ENCODE measurements at regions not wholly inside any gene's neighbourhood (a gene's known extent, or its start where the extent isn't known, plus 50 kb on each side); places are given as distances from the start of the nearest gene placed in this dataset.

GRCh38 chr9:8252445-8252844 lies 452.9 kb upstream of the DMAC1 start:
- POLR2A ChIA-PET = no interaction called here
- DNase-seq = no peak
- Mint-ChIP-seq H3K36me3 (ENCODE audit: insufficient read depth, unreplicated experiment) (no peaks in the 10 kb centered on the region), H3K27ac (ENCODE audit: unreplicated experiment) (no peak overlapping the region), H3K9me3 (ENCODE audit: unreplicated experiment) (peaks cover 10% of the 10 kb centered on the region), H3K4me3 (ENCODE audit: unreplicated experiment) (no peak overlapping the region), H3K4me1 (ENCODE audit: low read depth, unreplicated experiment) (no peaks in the 10 kb centered on the region), H3K27me3 (ENCODE audit: insufficient read depth, unreplicated experiment) (no peaks in the 10 kb centered on the region)
- CTCF ChIA-PET = no interaction called here
- Histone ChIP-seq H3K4me1 (no peaks in the 10 kb centered on the region), H3K4me3 (ENCODE audit: low read depth, low read length) (no peak overlapping the region), H3K9me3 (0 out of 2 replicates have a peak, but pooled peaks cover 3% of the 10 kb centered on the region), H3K27me3 (replicated peaks; ENCODE audit: control insufficient read depth, insufficient read depth, low read length) (no peaks in the 10 kb centered on the region), H3K36me3 (ENCODE audit: control insufficient read depth, insufficient read depth, low read length) (no peaks in the 10 kb centered on the region)
- no TSS peak for BruUV-seq (replicated peaks)
- intact Hi-C loops (cut with micrococcal nuclease; ENCODE audit: unreplicated experiment) = no loop called here
- no peak for TF ChIP-seq CTCF (IDR thresholded peaks at IDR 0.05; ENCODE audit: insufficient read depth in 1 of 2, low read depth in 1 of 2, low read length in 1 of 2, severe bottlenecking in 1 of 2, unreplicated experiment in 1 of 2)

- intact Hi-C loops (cut with micrococcal nuclease; ENCODE audit: unreplicated experiment) = no loop called here
- BruUV-seq (replicated peaks) = no TSS peak
- H3K27ac Mint-ChIP-seq (ENCODE audit: unreplicated experiment) = no peak overlapping the region
Measured at GRCh38 chr9:8251566-8251965, 452.0 kb upstream of the DMAC1 start.

GRCh38 chr9:8244505-8245092 lies 445.0 kb upstream of the DMAC1 start:
- Histone ChIP-seq H3K9me3 (0 out of 2 replicates have a peak, but pooled peaks cover 1% of the 10 kb centered on the region), H3K36me3 (ENCODE audit: control insufficient read depth, insufficient read depth, low read length) (no peaks in the 10 kb centered on the region)

More at GRCh38 chr9:8251566-8251965, 452.0 kb upstream of the DMAC1 start:
- Histone ChIP-seq H3K27me3 (replicated peaks; ENCODE audit: control insufficient read depth, insufficient read depth, low read length) (no peaks in the 10 kb centered on the region), H3K36me3 (ENCODE audit: control insufficient read depth, insufficient read depth, low read length) (no peaks in the 10 kb centered on the region), H3K4me3 (ENCODE audit: low read depth, low read length) (no peak overlapping the region), H3K9me3 (0 out of 2 replicates have a peak, but pooled peaks cover 3% of the 10 kb centered on the region), H3K4me1 (no peaks in the 10 kb centered on the region)
- Mint-ChIP-seq H3K36me3 (ENCODE audit: insufficient read depth, unreplicated experiment) (no peaks in the 10 kb centered on the region), H3K9me3 (ENCODE audit: unreplicated experiment) (peaks cover 10% of the 10 kb centered on the region), H3K27me3 (ENCODE audit: insufficient read depth, unreplicated experiment) (no peaks in the 10 kb centered on the region), H3K4me1 (ENCODE audit: low read depth, unreplicated experiment) (no peaks in the 10 kb centered on the region), H3K4me3 (ENCODE audit: unreplicated experiment) (no peak overlapping the region)
- DNase-seq = no peak
- TF ChIP-seq CTCF (IDR thresholded peaks at IDR 0.05; ENCODE audit: insufficient read depth in 1 of 2, low read depth in 1 of 2, low read length in 1 of 2, severe bottlenecking in 1 of 2, unreplicated experiment in 1 of 2) = no peak
- CTCF ChIA-PET = no interaction called here
- POLR2A ChIA-PET = no interaction called here

More at GRCh38 chr9:8244505-8245092, 445.0 kb upstream of the DMAC1 start:
- Mint-ChIP-seq H3K9me3 (ENCODE audit: unreplicated experiment) (no peaks in the 10 kb centered on the region), H3K4me3 (ENCODE audit: unreplicated experiment) (no peak overlapping the region), H3K27ac (ENCODE audit: unreplicated experiment) (no peak overlapping the region), H3K36me3 (ENCODE audit: insufficient read depth, unreplicated experiment) (no peaks in the 10 kb centered on the region), H3K4me1 (ENCODE audit: low read depth, unreplicated experiment) (no peaks in the 10 kb centered on the region), H3K27me3 (ENCODE audit: insufficient read depth, unreplicated experiment) (no peaks in the 10 kb centered on the region)
- TF ChIP-seq CTCF (IDR thresholded peaks at IDR 0.05; ENCODE audit: insufficient read depth in 1 of 2, low read depth in 1 of 2, low read length in 1 of 2, severe bottlenecking in 1 of 2, unreplicated experiment in 1 of 2) = no peak
- Histone ChIP-seq H3K4me3 (ENCODE audit: low read depth, low read length) (no peak overlapping the region), H3K27me3 (replicated peaks; ENCODE audit: control insufficient read depth, insufficient read depth, low read length) (no peaks in the 10 kb centered on the region), H3K4me1 (no peaks in the 10 kb centered on the region)
- CTCF ChIA-PET = no interaction called here
- POLR2A ChIA-PET = no interaction called here
- DNase-seq = no peak
- intact Hi-C loops (cut with micrococcal nuclease; ENCODE audit: unreplicated experiment) = no loop called here
- no TSS peak for BruUV-seq (replicated peaks)
